ENCODE measurements at regions not wholly inside any gene's neighbourhood (a gene's known extent, or its start where the extent isn't known, plus 50 kb on each side); places are given as distances from the start of the nearest gene placed in this dataset.

GRCh38 chr19:31175564-31176348 lies 173.5 kb downstream of the TSHZ3 start:
- Histone ChIP-seq H3K36me3 (ENCODE audit: insufficient read depth, low read length) (no peaks in the 10 kb centered on the region), H3K27me3 (ENCODE audit: insufficient read depth, low read length) (no peaks in the 10 kb centered on the region), H3K4me1 (ENCODE audit: insufficient read depth, low read length) (no peaks in the 10 kb centered on the region), H3K9me3 (ENCODE audit: low read length) (no peaks in the 10 kb centered on the region), H3K4me3 (ENCODE audit: low read length) (no peak overlapping the region), H2AFZ (ENCODE audit: low read depth, low read length) (no peak overlapping the region)

DNA sequence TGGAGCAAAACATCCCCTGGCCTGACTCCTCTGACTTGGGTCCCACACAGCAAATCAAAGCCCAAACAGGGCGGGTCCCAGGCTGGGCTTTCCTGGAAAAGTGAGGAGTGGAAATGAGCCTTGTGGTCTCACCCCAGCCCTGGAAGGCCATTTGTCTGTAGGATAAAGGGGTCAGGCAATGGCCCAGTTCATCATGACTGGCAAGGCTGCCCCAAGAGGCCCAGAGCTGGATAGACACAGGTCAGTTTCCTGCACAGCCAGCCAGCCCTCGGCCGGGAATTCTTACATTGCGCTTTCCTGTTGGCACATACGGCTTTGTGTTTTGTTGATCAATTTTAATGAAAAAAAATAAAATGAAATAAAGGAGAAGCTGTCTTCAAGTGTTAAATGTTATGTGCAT lies 174.3 kb downstream of the TSHZ3 start:
- no peaks in the 10 kb centered on the region for H3K9me3 ChIP-seq (ENCODE audit: low read length)
- H3K27me3 ChIP-seq (ENCODE audit: insufficient read depth, low read length), result no peaks in the 10 kb centered on the region
- no peak overlapping the region for H3K4me3 ChIP-seq (ENCODE audit: low read length)
- no peak overlapping the region for H2AFZ ChIP-seq (ENCODE audit: low read depth, low read length)
- H3K36me3 ChIP-seq (ENCODE audit: insufficient read depth, low read length), result no peaks in the 10 kb centered on the region
- no peaks in the 10 kb centered on the region for H3K4me1 ChIP-seq (ENCODE audit: insufficient read depth, low read length)

DNA sequence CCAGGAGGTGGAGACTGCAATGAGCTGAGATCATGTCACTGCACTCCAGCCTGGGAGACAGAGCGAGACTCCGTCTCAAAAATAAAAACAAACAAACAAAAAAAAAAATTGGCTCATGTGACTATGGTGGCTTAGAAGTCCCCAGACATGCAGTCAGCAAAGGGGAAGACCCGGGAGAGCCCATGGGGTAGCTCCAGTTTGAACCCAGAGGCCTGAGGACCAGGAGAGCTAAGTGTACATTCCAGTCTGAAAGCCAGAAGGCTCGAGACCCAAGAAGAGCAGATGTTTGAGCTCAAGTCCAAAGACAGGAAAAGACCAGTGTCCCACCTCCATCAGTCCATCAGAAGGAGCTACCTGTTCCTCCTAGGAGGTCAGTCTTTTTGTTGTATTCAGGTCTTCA lies 175.2 kb downstream of the TSHZ3 start:
- H2AFZ ChIP-seq (ENCODE audit: low read depth, low read length), result no peak overlapping the region
- no peaks in the 10 kb centered on the region for H3K36me3 ChIP-seq (ENCODE audit: insufficient read depth, low read length)
- H3K4me1 ChIP-seq (ENCODE audit: insufficient read depth, low read length), result no peaks in the 10 kb centered on the region
- no peaks in the 10 kb centered on the region for H3K9me3 ChIP-seq (ENCODE audit: low read length)
- H3K4me3 ChIP-seq (ENCODE audit: low read length), result no peak overlapping the region
- no peaks in the 10 kb centered on the region for H3K27me3 ChIP-seq (ENCODE audit: insufficient read depth, low read length)

DNA sequence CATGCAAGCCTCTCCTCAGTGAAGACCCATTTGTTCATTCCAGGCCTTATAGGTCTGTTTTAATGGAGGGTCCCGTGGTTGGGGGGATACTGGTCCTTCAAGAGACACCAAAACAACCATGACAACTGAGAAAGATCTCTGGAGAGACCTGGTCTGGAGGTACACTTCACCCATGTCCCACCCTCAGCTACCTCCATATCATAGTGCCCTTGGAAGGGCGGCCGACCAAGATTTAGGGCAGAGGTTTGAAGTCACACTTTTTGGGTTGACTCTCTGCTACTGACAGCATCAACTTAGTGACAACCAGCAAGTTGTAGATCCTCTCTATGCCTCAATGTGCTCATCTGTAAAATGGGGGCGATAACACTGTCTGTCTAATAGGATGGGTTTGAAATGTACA lies 177.3 kb downstream of the TSHZ3 start:
- no peak overlapping the region for H3K4me3 ChIP-seq (ENCODE audit: low read length)
- no peaks in the 10 kb centered on the region for H3K9me3 ChIP-seq (ENCODE audit: low read length)
- no peaks in the 10 kb centered on the region for H3K36me3 ChIP-seq (ENCODE audit: insufficient read depth, low read length)
- H3K4me1 ChIP-seq (ENCODE audit: insufficient read depth, low read length), result no peaks in the 10 kb centered on the region
- no peaks in the 10 kb centered on the region for H3K27me3 ChIP-seq (ENCODE audit: insufficient read depth, low read length)
- H2AFZ ChIP-seq (ENCODE audit: low read depth, low read length), result no peak overlapping the region

- Histone ChIP-seq H3K27me3 (ENCODE audit: insufficient read depth, low read length) (no peaks in the 10 kb centered on the region), H2AFZ (ENCODE audit: low read depth, low read length) (no peak overlapping the region), H3K4me3 (ENCODE audit: low read length) (no peak overlapping the region), H3K36me3 (ENCODE audit: insufficient read depth, low read length) (no peaks in the 10 kb centered on the region), H3K4me1 (ENCODE audit: insufficient read depth, low read length) (no peaks in the 10 kb centered on the region), H3K9me3 (ENCODE audit: low read length) (no peaks in the 10 kb centered on the region)
Observed at GRCh38 chr19:31170046-31170445, 179.2 kb downstream of the TSHZ3 start.

DNA sequence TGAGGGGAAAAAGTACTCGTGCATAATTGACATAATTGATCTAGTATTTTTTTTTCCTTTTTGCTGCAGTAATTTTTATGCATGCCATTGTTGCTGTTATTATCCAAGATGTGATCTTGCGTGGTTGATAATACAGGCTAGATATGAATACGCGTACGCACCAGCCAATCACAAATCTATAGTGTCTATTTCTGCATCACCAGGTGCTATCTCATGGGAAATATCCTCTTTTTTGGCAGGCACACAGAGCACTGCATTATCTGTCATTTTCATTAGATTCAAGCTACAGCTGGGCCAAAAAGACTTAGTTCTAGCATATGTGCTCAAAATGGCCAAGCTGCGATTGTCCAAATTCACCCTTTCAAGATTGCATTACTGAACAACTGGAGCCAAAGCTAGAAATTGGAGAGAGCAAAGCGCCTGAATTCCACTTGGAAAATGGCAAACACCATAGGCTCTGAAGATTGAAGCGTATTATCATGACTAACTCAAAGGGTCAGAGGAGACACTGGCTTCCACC lies 181.1 kb downstream of the TSHZ3 start:
- Histone ChIP-seq H3K9me3 (ENCODE audit: low read length) (no peaks in the 10 kb centered on the region), H3K27me3 (ENCODE audit: insufficient read depth, low read length) (no peaks in the 10 kb centered on the region), H3K4me1 (ENCODE audit: insufficient read depth, low read length) (no peaks in the 10 kb centered on the region), H2AFZ (ENCODE audit: low read depth, low read length) (no peak overlapping the region), H3K36me3 (ENCODE audit: insufficient read depth, low read length) (no peaks in the 10 kb centered on the region), H3K4me3 (ENCODE audit: low read length) (no peak overlapping the region)

- no peaks in the 10 kb centered on the region for H3K36me3 ChIP-seq (ENCODE audit: insufficient read depth, low read length)
- no peak overlapping the region for H2AFZ ChIP-seq (ENCODE audit: low read depth, low read length)
Observed at GRCh38 chr19:31167690-31168089, 181.5 kb downstream of the TSHZ3 start.

GRCh38 chr19:31166206-31166605 lies 183.0 kb downstream of the TSHZ3 start:
- no peaks in the 10 kb centered on the region for H3K36me3 ChIP-seq (ENCODE audit: insufficient read depth, low read length)
- no peaks in the 10 kb centered on the region for H3K4me1 ChIP-seq (ENCODE audit: insufficient read depth, low read length)
- H3K9me3 ChIP-seq (ENCODE audit: low read length), result no peaks in the 10 kb centered on the region
- no peak overlapping the region for H3K4me3 ChIP-seq (ENCODE audit: low read length)
- no peaks in the 10 kb centered on the region for H3K27me3 ChIP-seq (ENCODE audit: insufficient read depth, low read length)
- no peak overlapping the region for H2AFZ ChIP-seq (ENCODE audit: low read depth, low read length)

More at GRCh38 chr19:31167690-31168089, 181.5 kb downstream of the TSHZ3 start:
- Histone ChIP-seq H3K4me1 (ENCODE audit: insufficient read depth, low read length) (no peaks in the 10 kb centered on the region), H3K9me3 (ENCODE audit: low read length) (no peaks in the 10 kb centered on the region), H3K27me3 (ENCODE audit: insufficient read depth, low read length) (no peaks in the 10 kb centered on the region), H3K4me3 (ENCODE audit: low read length) (no peak overlapping the region)

DNA sequence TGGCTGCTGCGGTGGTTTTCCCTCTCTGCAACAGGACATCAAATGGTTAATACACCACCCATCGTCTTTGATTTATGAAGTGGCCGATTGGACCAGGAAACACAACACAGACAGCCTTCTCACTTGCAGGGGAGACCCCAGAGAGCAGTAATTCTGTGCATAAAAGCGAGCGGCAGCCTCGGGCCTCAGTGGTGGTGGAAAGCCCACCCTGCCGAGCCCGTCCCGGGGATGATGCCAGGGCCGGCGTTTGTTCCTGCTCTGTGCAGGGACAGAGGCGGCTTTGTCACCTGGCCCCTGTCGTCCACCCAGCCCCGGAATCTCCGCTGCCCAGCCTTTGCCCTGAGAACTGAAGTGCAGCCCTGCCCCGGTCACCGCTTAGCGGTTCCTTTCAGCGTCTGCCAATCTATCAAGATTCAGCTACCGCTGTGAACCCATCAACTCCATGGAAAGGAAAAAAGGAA lies 184.4 kb downstream of the TSHZ3 start:
- no peaks in the 10 kb centered on the region for H3K27me3 ChIP-seq (ENCODE audit: insufficient read depth, low read length)
- no peaks in the 10 kb centered on the region for H3K36me3 ChIP-seq (ENCODE audit: insufficient read depth, low read length)
- no peaks in the 10 kb centered on the region for H3K4me1 ChIP-seq (ENCODE audit: insufficient read depth, low read length)
- no peak overlapping the region for H2AFZ ChIP-seq (ENCODE audit: low read depth, low read length)
- no peak overlapping the region for H3K4me3 ChIP-seq (ENCODE audit: low read length)
- H3K9me3 ChIP-seq (ENCODE audit: low read length), result no peaks in the 10 kb centered on the region

GRCh38 chr19:31160336-31160926 lies 188.8 kb downstream of the TSHZ3 start:
- H3K4me3 ChIP-seq (ENCODE audit: low read length), result no peak overlapping the region

GRCh38 chr19:31154021-31154420 lies 195.2 kb downstream of the TSHZ3 start:
- Histone ChIP-seq H3K4me3 (ENCODE audit: low read length) (no peak overlapping the region), H3K27me3 (ENCODE audit: insufficient read depth, low read length) (no peaks in the 10 kb centered on the region), H2AFZ (ENCODE audit: low read depth, low read length) (no peak overlapping the region), H3K4me1 (ENCODE audit: insufficient read depth, low read length) (no peaks in the 10 kb centered on the region), H3K36me3 (ENCODE audit: insufficient read depth, low read length) (no peaks in the 10 kb centered on the region), H3K9me3 (ENCODE audit: low read length) (no peaks in the 10 kb centered on the region)

More at GRCh38 chr19:31160336-31160926, 188.8 kb downstream of the TSHZ3 start:
- Histone ChIP-seq H3K36me3 (ENCODE audit: insufficient read depth, low read length) (no peaks in the 10 kb centered on the region), H3K27me3 (ENCODE audit: insufficient read depth, low read length) (no peaks in the 10 kb centered on the region), H2AFZ (ENCODE audit: low read depth, low read length) (no peak overlapping the region), H3K9me3 (ENCODE audit: low read length) (no peaks in the 10 kb centered on the region), H3K4me1 (ENCODE audit: insufficient read depth, low read length) (no peaks in the 10 kb centered on the region)

DNA sequence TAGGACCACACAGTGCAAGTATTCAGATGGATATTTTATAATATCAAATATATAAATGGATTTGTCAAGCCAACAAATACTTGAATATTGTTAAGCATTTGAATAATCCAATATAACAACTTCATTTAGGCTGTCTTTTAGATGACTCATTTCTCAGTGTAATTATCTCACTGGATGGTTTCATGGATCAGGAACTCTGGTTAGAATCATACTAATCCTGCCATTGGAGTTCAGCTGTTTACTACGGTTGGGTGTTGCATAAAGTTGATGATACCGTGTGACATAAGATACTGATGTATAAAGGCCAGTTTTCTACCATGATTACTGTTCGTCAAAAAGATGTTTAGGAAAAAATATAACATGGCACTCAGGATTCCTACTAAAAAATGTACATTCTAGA lies 196.3 kb downstream of the TSHZ3 start:
- no peaks in the 10 kb centered on the region for H3K36me3 ChIP-seq (ENCODE audit: insufficient read depth, low read length)
- no peaks in the 10 kb centered on the region for H3K27me3 ChIP-seq (ENCODE audit: insufficient read depth, low read length)
- no peaks in the 10 kb centered on the region for H3K9me3 ChIP-seq (ENCODE audit: low read length)
- H3K4me3 ChIP-seq (ENCODE audit: low read length), result no peak overlapping the region
- no peaks in the 10 kb centered on the region for H3K4me1 ChIP-seq (ENCODE audit: insufficient read depth, low read length)
- H2AFZ ChIP-seq (ENCODE audit: low read depth, low read length), result no peak overlapping the region

DNA sequence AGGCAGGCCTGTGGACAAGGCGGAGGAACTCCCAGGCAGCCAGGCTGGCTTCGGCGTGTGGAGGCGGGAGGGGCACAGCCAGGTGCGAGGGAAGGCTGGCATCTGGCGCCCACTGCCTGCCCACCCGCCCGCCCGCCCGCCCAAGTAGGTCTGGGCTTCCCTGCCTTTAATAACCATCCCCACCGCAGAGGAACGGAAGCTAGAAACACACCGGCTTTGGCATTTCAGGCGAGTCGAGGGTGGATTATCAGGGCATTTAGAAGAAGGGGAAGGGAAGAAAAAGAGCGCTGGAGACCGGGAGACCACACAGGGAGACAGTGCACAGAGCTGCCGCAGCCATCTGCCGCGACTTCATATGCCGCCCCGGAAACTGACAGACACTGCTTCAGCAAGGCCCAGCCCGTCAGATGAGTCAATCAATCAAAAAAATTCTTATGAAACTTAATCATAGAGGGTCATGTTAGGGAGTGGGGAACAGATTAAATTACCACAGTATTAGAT lies 199.7 kb downstream of the TSHZ3 start:
- no peak overlapping the region for H2AFZ ChIP-seq (ENCODE audit: low read depth, low read length)
- no peaks in the 10 kb centered on the region for H3K27me3 ChIP-seq (ENCODE audit: insufficient read depth, low read length)
- H3K4me1 ChIP-seq (ENCODE audit: insufficient read depth, low read length), result no peaks in the 10 kb centered on the region
- H3K36me3 ChIP-seq (ENCODE audit: insufficient read depth, low read length), result no peaks in the 10 kb centered on the region
- H3K9me3 ChIP-seq (ENCODE audit: low read length), result no peaks in the 10 kb centered on the region
- no peak overlapping the region for H3K4me3 ChIP-seq (ENCODE audit: low read length)
